ENCODE measurements at regions not wholly inside any gene's neighbourhood (a gene's known extent, or its start where the extent isn't known, plus 50 kb on each side); places are given as distances from the start of the nearest gene placed in this dataset.

- Histone ChIP-seq H3K27ac (ENCODE audit: low read depth, low read length) (no peak overlapping the region), H3K4me3 (ENCODE audit: low read depth, low read length) (no peak overlapping the region), H3K9me3 (ENCODE audit: control insufficient read depth, insufficient read depth, low read length) (no peaks in the 10 kb centered on the region), H3K27me3 (ENCODE audit: control insufficient read depth, insufficient read depth, low read length) (peaks cover 15% of the 10 kb centered on the region)
- TF ChIP-seq, protein P1, sequence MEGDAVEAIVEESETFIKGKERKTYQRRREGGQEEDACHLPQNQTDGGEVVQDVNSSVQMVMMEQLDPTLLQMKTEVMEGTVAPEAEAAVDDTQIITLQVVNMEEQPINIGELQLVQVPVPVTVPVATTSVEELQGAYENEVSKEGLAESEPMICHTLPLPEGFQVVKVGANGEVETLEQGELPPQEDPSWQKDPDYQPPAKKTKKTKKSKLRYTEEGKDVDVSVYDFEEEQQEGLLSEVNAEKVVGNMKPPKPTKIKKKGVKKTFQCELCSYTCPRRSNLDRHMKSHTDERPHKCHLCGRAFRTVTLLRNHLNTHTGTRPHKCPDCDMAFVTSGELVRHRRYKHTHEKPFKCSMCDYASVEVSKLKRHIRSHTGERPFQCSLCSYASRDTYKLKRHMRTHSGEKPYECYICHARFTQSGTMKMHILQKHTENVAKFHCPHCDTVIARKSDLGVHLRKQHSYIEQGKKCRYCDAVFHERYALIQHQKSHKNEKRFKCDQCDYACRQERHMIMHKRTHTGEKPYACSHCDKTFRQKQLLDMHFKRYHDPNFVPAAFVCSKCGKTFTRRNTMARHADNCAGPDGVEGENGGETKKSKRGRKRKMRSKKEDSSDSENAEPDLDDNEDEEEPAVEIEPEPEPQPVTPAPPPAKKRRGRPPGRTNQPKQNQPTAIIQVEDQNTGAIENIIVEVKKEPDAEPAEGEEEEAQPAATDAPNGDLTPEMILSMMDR (IDR thresholded peaks at IDR 0.05; ENCODE audit: low read depth, low read length), result no peak
- ChIA-PET POLR2A (no interaction called here), CTCF (interaction anchor here (0.7 kb wide), 1 partner anchor 147 kb away, joined by 3 read pairs; no protein-coding TSS in a partner anchor)
- DNase-seq (ENCODE audit: low read depth, low spot score), result no peak
Measured at GRCh38 chr4:108395786-108396185, 224.6 kb upstream of the RPL34 start.

DNA sequence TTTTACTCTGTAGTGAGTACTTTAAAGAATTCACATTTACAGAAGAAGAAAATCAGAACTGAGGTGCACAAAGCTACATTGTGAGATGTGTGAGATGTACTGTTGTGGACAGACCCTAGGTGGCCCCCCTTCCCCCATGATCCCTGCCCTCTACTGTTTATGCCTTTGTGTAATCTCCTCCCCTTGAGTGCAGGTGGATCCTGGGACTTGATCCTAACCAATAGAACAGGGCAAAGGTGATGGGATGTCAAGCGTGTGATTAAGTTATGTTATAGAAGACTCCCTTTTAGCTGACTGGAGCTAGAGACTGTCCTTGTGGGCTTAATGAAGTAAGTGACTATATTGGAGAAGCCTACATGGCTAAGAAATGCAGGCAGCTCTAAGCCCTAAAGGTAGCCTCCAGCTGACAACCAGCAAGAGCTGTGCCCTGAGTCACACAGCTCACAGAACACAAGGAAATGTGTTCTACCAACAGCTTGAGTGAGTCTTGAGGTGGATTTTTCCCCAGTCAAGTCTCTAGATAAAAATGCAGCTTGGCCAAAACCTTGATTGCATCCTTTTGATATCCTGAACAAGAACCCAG lies 225.2 kb upstream of the LEF1 start:
- DNase-seq (ENCODE audit: low read depth, low spot score), result no peak
- Histone ChIP-seq H3K9me3 (ENCODE audit: control insufficient read depth, insufficient read depth, low read length) (no peaks in the 10 kb centered on the region), H3K27ac (ENCODE audit: low read depth, low read length) (no peak overlapping the region), H3K4me3 (ENCODE audit: low read depth, low read length) (no peak overlapping the region), H3K27me3 (ENCODE audit: control insufficient read depth, insufficient read depth, low read length) (peaks cover 15% of the 10 kb centered on the region)
- TF ChIP-seq, protein P1 (IDR thresholded peaks at IDR 0.05; ENCODE audit: low read depth, low read length), result no peak
- CTCF ChIA-PET, result no interaction called here
- POLR2A ChIA-PET, result no interaction called here

DNA sequence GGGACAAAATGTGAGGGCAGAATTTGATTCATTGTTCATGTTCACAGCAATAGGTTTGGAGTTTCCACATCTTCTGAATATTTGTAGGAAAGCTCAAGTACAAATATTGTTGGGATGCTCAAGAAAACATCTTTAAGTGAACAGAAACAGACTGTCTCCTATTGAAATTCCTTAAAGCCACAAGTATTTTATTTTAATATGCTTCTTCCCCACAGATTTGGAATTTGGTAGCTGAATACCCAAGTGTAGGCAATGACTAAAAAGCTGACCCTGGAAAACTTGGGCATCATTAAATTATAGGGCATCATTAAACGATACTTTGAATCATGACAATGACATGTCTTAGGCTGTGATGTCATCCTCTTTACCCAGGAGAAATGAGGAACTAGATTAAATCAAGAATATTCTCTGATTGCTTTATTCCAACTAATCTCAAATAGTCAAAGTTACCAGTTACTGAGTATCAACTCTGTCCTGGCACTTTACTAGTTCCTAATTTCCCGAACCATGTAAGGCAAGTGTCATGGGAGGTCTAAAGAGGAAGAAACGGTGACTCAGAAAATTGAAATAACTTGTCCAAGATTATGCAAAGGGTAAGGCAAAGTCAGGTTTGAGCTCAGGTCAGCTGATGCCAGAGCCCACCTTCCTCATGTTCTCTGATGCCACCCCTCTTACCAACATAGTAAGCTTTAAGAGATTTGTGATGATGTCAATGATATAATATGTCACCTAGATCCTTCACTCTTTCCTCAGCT lies 223.1 kb upstream of the LEF1 start:
- H3K9me3 ChIP-seq (ENCODE audit: control insufficient read depth, insufficient read depth, low read length), result no peaks in the 10 kb centered on the region
- no peak for DNase-seq (ENCODE audit: low read depth, low spot score)
- no peak overlapping the region for H3K27ac ChIP-seq (ENCODE audit: low read depth, low read length)
- ChIA-PET POLR2A (no interaction called here), CTCF (no interaction called here)
- TF ChIP-seq, protein P1 (IDR thresholded peaks at IDR 0.05; ENCODE audit: low read depth, low read length), result no peak
- H3K27me3 ChIP-seq (ENCODE audit: control insufficient read depth, insufficient read depth, low read length), result peaks cover 17% of the 10 kb centered on the region
- no peak overlapping the region for H3K4me3 ChIP-seq (ENCODE audit: low read depth, low read length)

- CTCF ChIA-PET, result no interaction called here
- DNase-seq (ENCODE audit: low read depth, low spot score), result no peak
Measured at GRCh38 chr4:108385076-108385475, 216.3 kb upstream of the LEF1 start.

DNA sequence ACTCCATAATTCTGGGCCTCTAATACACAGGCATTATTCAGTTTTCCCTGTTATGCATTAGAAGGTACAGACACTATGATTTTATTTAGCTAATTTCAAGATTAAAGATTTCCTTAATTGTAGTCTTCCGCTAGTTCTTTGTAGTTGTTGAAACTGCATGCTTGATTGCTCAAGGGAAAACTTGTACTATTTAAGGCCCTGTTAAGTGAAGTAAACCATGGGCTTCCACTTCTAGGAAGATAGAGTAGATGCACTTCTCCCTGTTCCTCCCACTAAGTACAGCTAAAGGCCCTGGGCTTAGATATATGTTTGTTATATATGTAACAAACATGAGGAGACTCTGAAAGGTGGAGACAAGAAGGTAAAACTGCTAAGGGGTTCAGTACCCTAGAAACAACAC lies 215.8 kb upstream of the LEF1 start:
- TF ChIP-seq, protein P1 (IDR thresholded peaks at IDR 0.05; ENCODE audit: low read depth, low read length), result no peak
- Histone ChIP-seq H3K27ac (ENCODE audit: low read depth, low read length) (no peak overlapping the region), H3K9me3 (ENCODE audit: control insufficient read depth, insufficient read depth, low read length) (no peaks in the 10 kb centered on the region), H3K27me3 (ENCODE audit: control insufficient read depth, insufficient read depth, low read length) (peaks cover 13% of the 10 kb centered on the region), H3K4me3 (ENCODE audit: low read depth, low read length) (no peak overlapping the region)
- CTCF ChIA-PET, result no interaction called here
- DNase-seq (ENCODE audit: low read depth, low spot score), result no peak
- POLR2A ChIA-PET, result no interaction called here

More at GRCh38 chr4:108385076-108385475, 216.3 kb upstream of the LEF1 start:
- Histone ChIP-seq H3K4me3 (ENCODE audit: low read depth, low read length) (no peak overlapping the region), H3K27ac (ENCODE audit: low read depth, low read length) (no peak overlapping the region), H3K27me3 (ENCODE audit: control insufficient read depth, insufficient read depth, low read length) (peaks cover 10% of the 10 kb centered on the region), H3K9me3 (ENCODE audit: control insufficient read depth, insufficient read depth, low read length) (no peaks in the 10 kb centered on the region)
- TF ChIP-seq, protein P1 (IDR thresholded peaks at IDR 0.05; ENCODE audit: low read depth, low read length), result no peak
- POLR2A ChIA-PET, result no interaction called here
